ENCODE measurements at regions not wholly inside any gene's neighbourhood (a gene's known extent, or its start where the extent isn't known, plus 50 kb on each side); places are given as distances from the start of the nearest gene placed in this dataset.

- no peak for TF ChIP-seq CTCF (IDR thresholded peaks at IDR 0.05)
- TF ChIP-seq POLR2A (IDR thresholded peaks at IDR 0.05) = no peak
Observed at GRCh38 chr9:36763778-36764177, 191.1 kb downstream of the MELK start.

Data from prostate gland (tissue), 2 donors.